ENCODE measurements at regions not wholly inside any gene's neighbourhood (a gene's known extent, or its start where the extent isn't known, plus 50 kb on each side); places are given as distances from the start of the nearest gene placed in this dataset.

DNA sequence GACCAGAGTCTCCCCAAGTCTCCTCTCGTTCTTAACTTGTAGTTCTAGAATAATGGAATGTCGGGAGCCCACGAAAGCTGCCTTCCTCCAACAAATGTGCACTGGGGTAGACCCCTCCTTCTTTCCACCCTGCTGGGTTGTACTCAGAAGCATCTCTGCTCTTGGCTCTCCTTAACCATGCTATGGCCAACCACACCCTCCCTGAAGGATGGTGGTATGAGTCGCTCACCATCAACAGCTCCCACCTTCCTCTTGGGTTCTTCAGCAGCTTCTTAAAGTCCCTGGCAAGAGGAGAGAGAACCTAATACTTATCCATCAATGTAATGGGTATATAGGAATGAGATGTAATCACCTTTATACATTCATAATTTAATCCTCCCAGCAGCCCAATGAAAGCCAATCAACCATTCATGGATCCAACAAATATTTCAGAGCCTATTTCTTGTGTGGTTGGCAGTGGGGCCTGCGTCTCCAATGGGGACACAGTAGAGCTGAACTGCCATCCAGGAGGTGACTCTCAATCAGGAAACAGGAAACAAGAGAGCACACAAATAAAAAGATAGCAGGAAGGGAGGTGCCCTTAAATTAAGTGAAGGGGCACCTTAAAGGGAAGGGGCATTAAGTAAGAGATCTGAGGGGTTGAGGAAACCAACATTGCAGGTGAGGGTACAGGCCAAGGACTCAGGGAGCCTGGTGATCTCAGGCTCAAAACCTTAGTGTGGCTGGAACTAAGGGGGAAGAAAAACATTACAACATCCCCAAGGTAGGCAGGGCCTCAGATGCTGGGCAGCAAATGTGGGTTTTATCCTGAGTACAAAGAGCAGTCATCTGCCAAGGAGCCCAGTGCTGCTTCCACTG is 64.4 kb upstream of the ETS2 start:
- H3K4me3 ChIP-seq: no peak overlapping the region
- intact Hi-C loops (cut with DNase I): loop anchor here (10.0 kb wide), 1 partner anchor 163 kb away; no protein-coding TSS in a partner anchor
- WGBS, 2 donors: 92% methylated on average over 4 to 5 of the region's 5 CpGs
- TF ChIP-seq, protein P1, sequence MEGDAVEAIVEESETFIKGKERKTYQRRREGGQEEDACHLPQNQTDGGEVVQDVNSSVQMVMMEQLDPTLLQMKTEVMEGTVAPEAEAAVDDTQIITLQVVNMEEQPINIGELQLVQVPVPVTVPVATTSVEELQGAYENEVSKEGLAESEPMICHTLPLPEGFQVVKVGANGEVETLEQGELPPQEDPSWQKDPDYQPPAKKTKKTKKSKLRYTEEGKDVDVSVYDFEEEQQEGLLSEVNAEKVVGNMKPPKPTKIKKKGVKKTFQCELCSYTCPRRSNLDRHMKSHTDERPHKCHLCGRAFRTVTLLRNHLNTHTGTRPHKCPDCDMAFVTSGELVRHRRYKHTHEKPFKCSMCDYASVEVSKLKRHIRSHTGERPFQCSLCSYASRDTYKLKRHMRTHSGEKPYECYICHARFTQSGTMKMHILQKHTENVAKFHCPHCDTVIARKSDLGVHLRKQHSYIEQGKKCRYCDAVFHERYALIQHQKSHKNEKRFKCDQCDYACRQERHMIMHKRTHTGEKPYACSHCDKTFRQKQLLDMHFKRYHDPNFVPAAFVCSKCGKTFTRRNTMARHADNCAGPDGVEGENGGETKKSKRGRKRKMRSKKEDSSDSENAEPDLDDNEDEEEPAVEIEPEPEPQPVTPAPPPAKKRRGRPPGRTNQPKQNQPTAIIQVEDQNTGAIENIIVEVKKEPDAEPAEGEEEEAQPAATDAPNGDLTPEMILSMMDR (IDR thresholded peaks at IDR 0.05): no peak
- TF ChIP-seq POLR2A (IDR thresholded peaks at IDR 0.05): no peak
- peak overlapping the region in 1 of 4 donors; percentile 58 for H3K27ac ChIP-seq
- no peaks in the 10 kb centered on the region for H3K4me1 ChIP-seq
- no peaks in the 10 kb centered on the region for H3K27me3 ChIP-seq
- no peaks in the 10 kb centered on the region for H3K9me3 ChIP-seq
- DNase-seq: no peak
- no peaks in the 10 kb centered on the region for H3K36me3 ChIP-seq

DNA sequence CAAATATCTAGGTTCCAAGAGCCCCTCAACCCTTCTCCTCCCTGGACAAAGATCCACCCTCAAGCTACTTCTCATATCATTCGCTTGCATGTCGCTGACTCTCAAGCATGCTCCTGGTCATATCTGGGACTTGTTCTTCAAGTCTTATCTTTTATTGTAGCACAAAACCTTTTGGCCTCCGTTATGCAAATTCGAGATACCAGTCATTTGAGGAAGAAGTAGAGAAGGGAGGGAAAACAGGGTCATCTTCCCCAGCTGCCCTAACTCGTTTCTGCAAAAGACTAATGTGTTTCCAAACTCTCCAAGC is 63.8 kb upstream of the ETS2 start:
- no peaks in the 10 kb centered on the region for H3K27me3 ChIP-seq
- WGBS, 2 donors: 65 to 71% methylated on average over 5 of the region's 5 CpGs
- H3K9me3 ChIP-seq: no peaks in the 10 kb centered on the region
- TF ChIP-seq, protein P1 (IDR thresholded peaks at IDR 0.05): no peak
- TF ChIP-seq POLR2A (IDR thresholded peaks at IDR 0.05): no peak
- intact Hi-C loops (cut with DNase I): loop anchor here (10.0 kb wide), 1 partner anchor 163 kb away; no protein-coding TSS in a partner anchor
- no peaks in the 10 kb centered on the region for H3K4me1 ChIP-seq
- H3K36me3 ChIP-seq: no peaks in the 10 kb centered on the region
- no peak overlapping the region for H3K4me3 ChIP-seq
- H3K27ac ChIP-seq: peak overlapping the region in 1 of 4 donors; percentile 58
- DNase-seq: no peak

DNA sequence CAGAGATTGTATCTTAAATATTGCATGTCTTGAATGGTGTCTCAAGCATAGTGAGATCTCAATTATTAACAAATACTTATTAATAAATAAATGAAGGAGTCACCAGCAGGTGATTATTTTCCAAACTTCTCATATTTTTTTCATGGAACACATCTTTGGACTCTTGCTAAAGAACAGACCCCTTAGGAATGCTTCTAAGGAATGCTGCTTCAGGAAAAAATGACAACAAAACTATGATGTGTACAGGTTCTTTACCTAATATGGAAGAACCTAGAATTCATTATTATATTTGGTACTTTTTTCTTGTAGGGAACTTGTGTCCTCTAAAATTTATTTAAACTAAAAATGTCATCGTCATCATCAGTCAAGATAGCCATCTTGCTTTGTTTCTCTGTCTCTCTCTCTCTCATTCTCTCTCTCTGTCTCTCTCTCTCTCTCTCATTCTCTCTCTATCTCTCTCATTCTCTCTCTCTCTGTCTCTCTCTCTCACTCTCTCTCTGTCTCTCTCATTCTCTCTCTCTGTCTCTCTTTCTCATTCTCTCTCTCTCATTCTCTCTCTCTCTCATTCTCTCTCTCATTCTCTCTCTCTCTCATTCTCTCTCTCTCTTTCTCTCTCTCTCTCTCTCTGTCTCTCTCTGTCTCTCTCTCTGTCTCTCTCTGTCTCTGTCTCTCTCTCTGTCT is 63.0 kb upstream of the ETS2 start:
- TF ChIP-seq, protein P1 (IDR thresholded peaks at IDR 0.05): no peak
- TF ChIP-seq POLR2A (IDR thresholded peaks at IDR 0.05): no peak

DNA sequence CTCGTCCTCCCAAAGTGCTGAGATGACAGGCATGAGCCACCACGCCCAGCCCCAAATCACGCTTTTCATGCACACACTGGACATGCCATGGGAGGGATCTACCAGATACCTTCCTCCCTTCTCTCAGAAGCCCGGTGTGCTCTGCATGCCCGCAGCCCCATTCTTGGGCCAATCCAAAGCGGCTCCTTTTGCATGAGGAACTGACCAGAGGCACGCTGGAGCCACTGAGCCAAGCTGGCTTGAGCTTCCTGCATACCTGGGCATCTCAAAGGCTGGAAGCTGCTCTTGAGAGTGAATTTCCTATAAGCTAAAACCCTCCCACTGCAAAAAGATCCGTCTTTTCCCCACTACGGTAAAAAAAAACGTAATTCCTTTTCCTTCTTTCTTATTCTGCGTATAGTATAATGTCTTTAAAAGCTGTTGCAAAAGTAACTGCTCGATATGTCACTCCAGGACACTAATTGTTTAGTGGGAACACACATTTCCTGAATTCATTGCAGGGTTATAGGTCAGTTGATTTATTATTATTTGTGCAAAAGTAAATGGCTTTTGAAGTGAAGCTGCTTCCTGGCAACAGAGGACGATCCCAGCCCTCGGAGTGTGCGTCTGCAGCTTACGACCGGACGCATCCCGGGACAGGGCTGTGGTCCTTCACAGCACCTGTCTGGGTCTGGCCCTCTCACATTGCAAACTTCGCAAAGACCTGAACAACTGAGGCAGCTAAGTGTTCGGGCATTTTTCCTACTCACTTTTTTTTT is 61.8 kb upstream of the ETS2 start:
- Histone ChIP-seq H3K36me3 (no peaks in the 10 kb centered on the region), H3K4me1 (no peaks in the 10 kb centered on the region), H3K27ac (peak overlapping the region in 3 of 4 donors; percentile 5 to 38 (median 6)), H3K27me3 (no peaks in the 10 kb centered on the region), H3K4me3 (peak overlapping the region in 1 of 4 donors; percentile 21), H3K9me3 (no peaks in the 10 kb centered on the region)
- 79 to 84% methylated on average over 20 to 21 of the region's 21 CpGs for WGBS, 2 donors
- intact Hi-C loops (cut with DNase I): loop anchor here (10.0 kb wide), 1 partner anchor 161 kb away; no protein-coding TSS in a partner anchor
- no peak for DNase-seq
- TF ChIP-seq POLR2A (IDR thresholded peaks at IDR 0.05): no peak
- TF ChIP-seq, protein P1 (IDR thresholded peaks at IDR 0.05): no peak

More for the DNA sequence above, 63.0 kb upstream of the ETS2 start:
- intact Hi-C loops (cut with DNase I): loop anchor here (10.0 kb wide), 1 partner anchor 162 kb away; no protein-coding TSS in a partner anchor
- Histone ChIP-seq H3K4me3 (no peak overlapping the region), H3K36me3 (no peaks in the 10 kb centered on the region), H3K9me3 (no peaks in the 10 kb centered on the region), H3K4me1 (no peaks in the 10 kb centered on the region), H3K27me3 (no peaks in the 10 kb centered on the region), H3K27ac (no peak overlapping the region)
- 92 to 100% methylated on average over 1 of the region's 1 CpG for WGBS, 2 donors
- DNase-seq: no peak
